HG03354 (cell line): ENCODE measurements at regions not wholly inside any gene's neighbourhood (a gene's known extent, or its start where the extent isn't known, plus 50 kb on each side); places are given as distances from the start of the nearest gene placed in this dataset.

Experiments used
- ATAC-seq: cut with Tn5 transposase; IDR thresholded peaks from one replicate; pipeline ENCODE4 v1.9.1; 2021; ENCODE audit warnings: mild to moderate bottlenecking; ENCODE audit not compliant: unreplicated experiment, poor library complexity, severe bottlenecking

- ATAC-seq = no peak
Measured at GRCh38 chr3:159782724-159783421, 205.8 kb upstream of the IL12A start.

- ATAC-seq = no peak
Measured at GRCh38 chr3:159783780-159784742, 204.6 kb upstream of the IL12A start.

GRCh38 chr3:159785273-159785708 lies 203.3 kb upstream of the IL12A start:
- no peak for ATAC-seq

- ATAC-seq = no peak
Measured at GRCh38 chr3:159786489-159787177, 202.0 kb upstream of the IL12A start.

GRCh38 chr3:159787178-159787574 lies 201.5 kb upstream of the IL12A start:
- ATAC-seq = no peak

GRCh38 chr3:159787794-159788205 lies 200.8 kb upstream of the IL12A start:
- ATAC-seq = no peak

GRCh38 chr3:159788291-159788690 lies 200.3 kb upstream of the IL12A start:
- ATAC-seq = no peak

- ATAC-seq = no peak
Measured at GRCh38 chr3:159789017-159789416, 199.6 kb upstream of the IL12A start.

- no peak for ATAC-seq
Measured at GRCh38 chr3:159789742-159790635, 198.6 kb upstream of the IL12A start.

GRCh38 chr3:159791336-159791735 lies 197.3 kb upstream of the IL12A start:
- no peak for ATAC-seq

GRCh38 chr3:159792070-159792469 lies 196.6 kb upstream of the IL12A start:
- ATAC-seq = no peak

GRCh38 chr3:159795042-159795441 lies 193.6 kb upstream of the IL12A start:
- no peak for ATAC-seq

GRCh38 chr3:159795681-159796175 lies 192.9 kb upstream of the IL12A start:
- no peak for ATAC-seq

GRCh38 chr3:159796226-159796625 lies 192.4 kb upstream of the IL12A start:
- ATAC-seq = no peak

- ATAC-seq = no peak
Measured at GRCh38 chr3:159796744-159797143, 191.9 kb upstream of the IL12A start.

GRCh38 chr3:159797771-159798170 lies 190.9 kb upstream of the IL12A start:
- no peak for ATAC-seq

GRCh38 chr3:159798951-159799350 lies 189.7 kb upstream of the IL12A start:
- ATAC-seq = no peak

GRCh38 chr3:159800434-159801155 lies 188.0 kb upstream of the IL12A start:
- ATAC-seq = no peak

GRCh38 chr3:159802864-159803263 lies 185.8 kb upstream of the IL12A start:
- no peak for ATAC-seq
